Nucleus accumbens (tissue), 56 donors: ENCODE measurements at regions not wholly inside any gene's neighbourhood (a gene's known extent, or its start where the extent isn't known, plus 50 kb on each side); places are given as distances from the start of the nearest gene placed in this dataset.
"Not testable (repeated sequence)": the region's sequence is repeated elsewhere in the genome, so short reads cannot be mapped to it uniquely, and the experiment has no call there.

Experiments
- DNase-seq, 56 donors: peaks; one replicate each; lab custom pipeline; 2025; lab: John Stamatoyannopoulos, UW

DNA sequence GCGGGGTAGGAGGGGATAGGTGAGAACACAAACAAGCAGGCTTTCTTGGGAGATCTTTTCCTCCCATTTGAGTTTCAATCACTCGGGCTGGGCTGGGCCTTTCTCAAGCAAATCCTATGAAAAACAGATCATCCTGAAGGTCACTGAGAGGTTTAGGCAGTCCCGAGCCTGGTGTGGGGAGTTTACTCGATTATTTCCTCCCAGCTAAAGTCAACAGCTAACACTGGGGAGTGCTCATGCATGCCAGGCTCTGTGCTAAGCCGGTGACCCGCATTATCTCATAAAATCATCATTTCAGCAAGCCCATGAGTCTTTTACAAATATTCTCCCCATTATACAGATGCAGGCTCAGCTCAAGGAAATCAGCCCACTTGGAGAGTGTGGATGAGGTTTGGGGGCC lies 85.0 kb upstream of the PAX2 start:
- DNase-seq: no peak

- no peak for DNase-seq
Observed at GRCh38 chr10:100660945-100661344, 84.4 kb upstream of the PAX2 start.

GRCh38 chr10:100661520-100661919 lies 83.9 kb upstream of the PAX2 start:
- DNase-seq: no peak

- DNase-seq: no peak
Observed at GRCh38 chr10:100662067-100662466, 83.3 kb upstream of the PAX2 start.

DNA sequence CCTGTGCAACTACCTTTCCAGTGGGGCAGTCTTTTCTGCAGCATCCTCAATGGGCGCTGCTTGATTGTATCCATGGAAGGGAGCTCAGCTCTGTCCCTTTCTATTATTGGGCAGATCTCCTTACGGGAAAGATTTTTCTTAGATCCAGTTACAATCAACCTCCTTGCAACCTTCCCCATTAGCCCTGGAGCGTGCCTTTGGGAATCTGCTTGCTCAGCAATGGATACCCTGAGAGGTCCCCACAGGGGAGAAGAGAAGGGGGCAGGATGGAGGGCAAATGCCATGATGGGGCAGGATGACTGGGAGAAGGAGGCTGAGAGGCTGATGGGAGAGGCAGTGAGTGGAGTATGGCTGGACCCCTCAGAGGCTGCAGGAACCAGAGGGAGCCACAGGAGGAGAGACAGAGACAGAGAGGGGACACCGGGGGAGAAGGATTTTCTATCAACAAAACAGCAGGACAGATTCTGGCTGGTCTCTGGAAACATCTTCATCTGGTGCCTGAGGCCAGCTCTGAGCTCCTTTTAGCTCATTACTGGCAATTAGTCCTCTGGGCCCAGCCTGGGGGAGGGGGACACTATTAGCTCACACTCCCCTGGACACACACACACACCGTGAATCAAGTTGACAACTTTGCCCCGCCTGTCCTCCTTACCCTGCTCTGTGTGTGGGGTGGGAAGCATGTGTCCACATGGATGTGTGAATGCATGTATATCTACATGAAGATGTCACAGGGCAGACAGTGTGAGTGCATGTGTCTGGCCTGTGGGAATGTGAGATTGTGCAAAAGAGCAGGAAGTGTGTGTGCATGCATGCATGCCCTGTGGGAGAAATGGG lies 80.8 kb upstream of the PAX2 start:
- DNase-seq: no peak

DNA sequence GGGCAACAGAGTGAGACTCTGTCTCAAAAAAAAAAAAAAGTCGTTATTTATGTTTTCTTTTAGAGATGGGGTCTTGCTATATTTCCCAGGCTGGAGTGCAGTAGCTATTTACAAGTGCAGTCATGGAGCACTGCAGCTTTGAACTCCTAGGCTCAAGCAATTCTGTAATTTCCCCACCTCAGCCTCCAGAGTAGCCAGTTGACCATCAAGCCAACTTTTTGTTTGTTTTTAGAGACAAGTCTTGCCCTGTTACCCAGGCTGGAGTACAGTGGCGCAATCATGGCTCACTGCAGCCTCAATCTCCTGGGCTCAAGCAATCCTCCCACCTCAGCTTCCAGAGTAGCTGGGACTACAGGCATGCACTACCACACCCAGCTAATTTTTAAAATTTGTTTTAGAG lies 78.7 kb upstream of the PAX2 start:
- DNase-seq: not testable (repeated sequence)

DNA sequence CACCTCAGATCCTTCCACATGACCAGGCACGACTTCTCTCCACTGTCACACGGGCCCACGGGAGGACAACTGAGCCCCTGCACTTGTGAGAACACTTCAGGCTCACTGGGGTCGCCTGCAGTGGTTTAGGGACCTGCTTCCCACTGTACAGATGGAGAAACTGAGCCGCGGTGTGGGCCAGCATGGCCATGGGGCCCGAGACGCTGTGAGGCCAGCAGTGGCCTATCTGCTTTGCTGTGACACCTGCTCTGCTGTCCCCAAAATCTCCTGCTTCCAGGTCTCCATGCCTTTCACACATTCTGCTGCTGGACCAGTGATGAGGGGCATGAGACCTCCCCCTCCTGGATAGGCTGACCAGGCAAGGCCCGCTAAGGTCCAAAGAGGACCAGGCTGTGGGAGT lies 75.8 kb upstream of the PAX2 start:
- DNase-seq: no peak

- no peak for DNase-seq
Observed at GRCh38 chr10:100670368-100670767, 75.0 kb upstream of the PAX2 start.

GRCh38 chr10:100670828-100671479 lies 74.4 kb upstream of the PAX2 start:
- DNase-seq: peak in 1 of 56 donors; percentile 23

- DNase-seq: no peak
Observed at GRCh38 chr10:100672199-100672598, 73.2 kb upstream of the PAX2 start.

DNA sequence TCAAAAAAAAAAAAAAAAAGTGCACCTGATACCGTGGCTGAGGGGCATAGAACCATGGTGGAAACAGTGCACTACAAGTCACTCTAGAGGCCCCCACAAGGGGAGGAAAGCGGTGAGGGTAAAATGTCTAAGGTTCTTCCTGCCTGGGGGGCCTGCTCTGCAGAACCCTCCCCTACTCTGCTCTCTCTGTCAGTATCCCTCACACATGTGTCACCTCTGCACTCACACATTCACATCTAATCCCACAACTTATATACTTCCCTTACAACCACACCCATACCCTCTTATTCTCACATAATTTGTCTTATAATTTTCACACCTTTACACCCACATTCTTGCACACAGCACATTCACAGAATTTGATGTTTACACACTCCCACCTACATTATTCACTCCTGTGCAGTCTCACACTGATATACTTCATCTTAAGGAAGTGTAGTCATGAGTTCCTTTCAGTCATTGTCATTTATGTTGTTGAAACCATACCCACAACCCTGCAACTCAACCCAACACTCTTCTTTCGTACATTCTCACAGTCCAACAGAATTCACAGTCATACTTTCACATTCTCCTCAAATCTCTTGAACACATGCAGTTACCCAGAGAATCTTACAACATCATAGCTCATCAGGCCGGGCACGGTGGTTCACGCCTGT lies 68.0 kb upstream of the PAX2 start:
- DNase-seq: no peak

DNA sequence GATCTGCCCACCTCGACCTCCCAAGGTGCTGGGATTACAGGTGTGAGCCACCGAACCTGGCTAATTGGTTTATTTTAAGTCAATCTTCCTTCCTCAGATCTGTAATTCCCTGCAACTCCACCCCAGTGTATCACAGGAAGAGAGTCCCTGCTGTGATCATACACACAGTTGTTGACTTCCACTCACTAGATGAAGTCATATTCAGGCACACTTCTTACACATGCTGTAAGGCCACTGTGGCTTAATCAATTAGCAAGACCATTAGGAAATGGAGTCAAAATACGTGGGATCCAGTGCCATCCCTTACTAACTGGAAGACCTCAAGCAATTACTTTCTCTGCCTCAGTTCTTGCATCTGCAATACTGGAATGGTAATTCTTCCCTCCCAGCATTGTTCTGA lies 66.1 kb upstream of the PAX2 start:
- DNase-seq: no peak

GRCh38 chr10:100683004-100683403 lies 62.4 kb upstream of the PAX2 start:
- no peak for DNase-seq

DNA sequence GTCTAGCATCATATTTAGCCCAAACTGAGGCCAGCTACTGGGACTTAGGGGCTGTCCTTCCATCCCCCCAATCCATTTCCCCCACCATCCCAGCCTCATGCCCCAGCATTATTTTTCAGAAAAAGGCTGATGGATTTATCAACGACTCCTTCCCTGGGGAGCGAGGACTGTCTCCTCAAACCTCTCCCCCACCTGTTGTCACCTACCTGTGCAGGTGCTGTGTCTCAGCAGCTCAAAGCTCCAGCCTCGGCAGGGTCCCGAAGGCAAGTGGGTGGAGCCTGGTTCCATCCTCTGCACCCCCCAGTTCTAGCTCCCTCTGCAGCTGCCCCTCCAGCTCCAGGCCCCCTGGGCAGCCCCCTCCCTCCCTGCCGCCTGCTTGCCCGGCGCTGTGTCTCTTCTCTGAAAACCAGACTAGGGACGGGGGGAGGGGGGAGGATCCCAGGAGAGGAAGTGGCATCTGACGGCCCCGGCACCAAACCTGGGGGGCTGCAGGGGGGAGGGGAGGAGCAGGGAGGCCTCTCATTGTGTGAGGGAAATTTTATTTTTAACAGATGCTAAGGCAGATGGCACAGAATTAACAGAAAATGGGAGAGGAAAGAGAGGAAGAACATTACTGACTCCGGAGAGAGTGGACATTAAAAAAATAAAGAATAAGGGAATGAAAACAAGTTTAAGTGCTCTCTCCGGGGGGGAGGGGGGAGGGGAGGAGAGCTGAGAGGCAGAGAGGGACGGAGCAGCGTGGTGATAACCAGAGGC lies 61.7 kb upstream of the PAX2 start:
- DNase-seq: no peak

- no peak for DNase-seq
Observed at GRCh38 chr10:100684688-100685235, 60.6 kb upstream of the PAX2 start.

GRCh38 chr10:100685331-100685730 lies 60.1 kb upstream of the PAX2 start:
- no peak for DNase-seq

DNA sequence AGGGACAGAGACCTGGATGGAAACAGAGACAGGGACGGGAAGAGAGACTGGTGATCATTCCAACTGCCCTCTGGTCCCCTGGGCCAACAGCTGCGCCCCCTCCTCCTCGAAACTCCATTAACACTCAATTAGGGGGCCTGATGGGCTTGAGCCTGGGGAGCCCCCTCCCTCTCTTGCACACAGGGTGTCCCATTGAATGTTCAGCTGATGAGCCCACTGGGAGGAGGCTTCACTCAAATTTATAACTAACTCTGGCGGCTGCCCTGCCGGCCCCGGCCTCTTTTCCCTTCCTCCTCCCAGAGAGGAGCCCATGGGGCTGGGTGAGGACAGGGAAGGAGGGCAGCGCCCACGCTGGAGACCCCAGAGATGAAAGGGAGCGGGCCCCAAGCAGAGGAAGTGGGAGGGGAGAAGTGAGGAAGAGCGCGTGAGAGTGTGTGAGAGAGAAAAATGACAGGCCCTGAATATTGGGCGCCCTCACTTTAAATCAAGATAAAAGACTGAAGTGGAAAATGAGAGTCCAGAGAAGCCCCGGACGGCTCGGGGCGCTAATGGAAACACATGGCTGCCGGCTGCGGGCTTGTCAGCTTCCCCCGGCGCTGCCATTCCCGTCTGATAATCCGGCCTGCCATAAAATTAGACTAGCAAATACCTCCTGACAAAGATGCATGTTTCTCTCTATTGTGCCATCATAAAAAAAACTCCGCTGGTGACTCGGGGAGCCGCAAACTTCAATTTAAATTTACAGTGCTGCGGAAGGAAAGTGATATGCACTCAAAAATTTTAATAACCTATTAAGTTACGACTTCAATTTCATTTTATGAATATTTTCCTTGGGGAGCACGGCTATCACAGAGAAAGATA lies 58.0 kb upstream of the PAX2 start:
- DNase-seq: no peak

DNA sequence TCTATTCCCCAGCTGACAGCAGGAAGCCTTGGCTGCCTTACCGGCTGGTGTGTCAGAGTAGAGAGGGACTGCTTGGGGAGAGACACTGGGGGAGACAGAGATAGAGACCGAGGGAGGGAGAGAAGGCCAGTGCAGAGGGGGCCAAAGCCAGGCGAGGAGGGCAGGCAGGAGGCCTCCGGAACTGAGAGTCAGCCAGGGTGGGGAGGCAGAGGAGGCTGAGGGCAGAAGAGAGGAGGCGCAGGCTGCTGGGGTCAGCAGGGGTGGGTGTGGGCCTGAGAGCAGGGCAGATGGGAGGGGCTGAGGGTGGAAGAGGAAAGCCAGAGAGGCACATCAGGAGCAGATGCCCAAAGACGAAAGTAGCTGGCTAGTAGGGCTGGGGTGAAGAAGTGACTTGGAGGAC lies 57.2 kb upstream of the PAX2 start:
- no peak for DNase-seq

GRCh38 chr10:100693821-100694220 lies 51.6 kb upstream of the PAX2 start:
- no peak for DNase-seq
